ENCODE measurements at regions not wholly inside any gene's neighbourhood (a gene's known extent, or its start where the extent isn't known, plus 50 kb on each side); places are given as distances from the start of the nearest gene placed in this dataset.

DNA sequence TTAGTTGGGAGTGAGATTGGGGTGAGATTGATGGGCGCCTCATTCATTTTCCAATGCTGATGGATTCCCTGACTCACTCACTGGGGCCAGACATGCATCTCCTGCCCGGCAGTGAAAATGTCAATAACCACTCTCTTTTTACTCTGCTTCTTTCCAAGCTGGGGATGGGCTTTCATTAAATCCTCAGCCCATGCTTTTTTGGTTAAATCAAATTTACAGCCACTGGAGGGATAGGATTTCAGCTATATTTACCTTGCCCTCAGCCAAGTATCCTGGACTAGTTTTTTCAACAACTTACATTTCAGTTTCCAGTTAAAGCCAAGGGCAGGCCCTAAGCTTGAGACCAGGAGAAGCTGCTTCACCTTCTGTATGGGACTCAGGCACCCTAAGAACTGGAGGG lies 162.8 kb downstream of the TSN start:
- TF ChIP-seq ZNF324 (tag by site-specific recombination; IDR thresholded peaks at IDR 0.05) (no peak), BCL11B (tag by site-specific recombination; IDR thresholded peaks at IDR 0.05; ENCODE audit: low read depth) (no peak), YY1 (tag by site-specific recombination; IDR thresholded peaks at IDR 0.05) (no peak), ZNF394 (tag by site-specific recombination; IDR thresholded peaks at IDR 0.05; ENCODE audit: borderline replicate concordance) (no peak), ZNF239 (tag by site-specific recombination; IDR thresholded peaks at IDR 0.05) (no peak), SP7 (tag by site-specific recombination; IDR thresholded peaks at IDR 0.05) (no peak), ZNF132 (tag by site-specific recombination; IDR thresholded peaks at IDR 0.05; ENCODE audit: borderline replicate concordance) (no peak), KLF16 (tag by site-specific recombination; IDR thresholded peaks at IDR 0.05) (no peak), BCL11A (tag by site-specific recombination; IDR thresholded peaks at IDR 0.05; ENCODE audit: low read depth) (no peak), ZNF274 (IDR thresholded peaks at IDR 0.05; ENCODE audit: low read length) (no peak), ZNF274 (tag by site-specific recombination; IDR thresholded peaks at IDR 0.05; ENCODE audit: borderline replicate concordance) (no peak)
- TF ChIP-seq, protein P1, sequence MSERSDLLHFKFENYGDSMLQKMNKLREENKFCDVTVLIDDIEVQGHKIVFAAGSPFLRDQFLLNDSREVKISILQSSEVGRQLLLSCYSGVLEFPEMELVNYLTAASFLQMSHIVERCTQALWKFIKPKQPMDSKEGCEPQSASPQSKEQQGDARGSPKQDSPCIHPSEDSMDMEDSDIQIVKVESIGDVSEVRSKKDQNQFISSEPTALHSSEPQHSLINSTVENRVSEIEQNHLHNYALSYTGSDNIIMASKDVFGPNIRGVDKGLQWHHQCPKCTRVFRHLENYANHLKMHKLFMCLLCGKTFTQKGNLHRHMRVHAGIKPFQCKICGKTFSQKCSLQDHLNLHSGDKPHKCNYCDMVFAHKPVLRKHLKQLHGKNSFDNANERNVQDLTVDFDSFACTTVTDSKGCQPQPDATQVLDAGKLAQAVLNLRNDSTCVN (tag by site-specific recombination; optimal IDR thresholded peaks at IDR 0.05) = no peak
- TF ChIP-seq, protein P2, sequence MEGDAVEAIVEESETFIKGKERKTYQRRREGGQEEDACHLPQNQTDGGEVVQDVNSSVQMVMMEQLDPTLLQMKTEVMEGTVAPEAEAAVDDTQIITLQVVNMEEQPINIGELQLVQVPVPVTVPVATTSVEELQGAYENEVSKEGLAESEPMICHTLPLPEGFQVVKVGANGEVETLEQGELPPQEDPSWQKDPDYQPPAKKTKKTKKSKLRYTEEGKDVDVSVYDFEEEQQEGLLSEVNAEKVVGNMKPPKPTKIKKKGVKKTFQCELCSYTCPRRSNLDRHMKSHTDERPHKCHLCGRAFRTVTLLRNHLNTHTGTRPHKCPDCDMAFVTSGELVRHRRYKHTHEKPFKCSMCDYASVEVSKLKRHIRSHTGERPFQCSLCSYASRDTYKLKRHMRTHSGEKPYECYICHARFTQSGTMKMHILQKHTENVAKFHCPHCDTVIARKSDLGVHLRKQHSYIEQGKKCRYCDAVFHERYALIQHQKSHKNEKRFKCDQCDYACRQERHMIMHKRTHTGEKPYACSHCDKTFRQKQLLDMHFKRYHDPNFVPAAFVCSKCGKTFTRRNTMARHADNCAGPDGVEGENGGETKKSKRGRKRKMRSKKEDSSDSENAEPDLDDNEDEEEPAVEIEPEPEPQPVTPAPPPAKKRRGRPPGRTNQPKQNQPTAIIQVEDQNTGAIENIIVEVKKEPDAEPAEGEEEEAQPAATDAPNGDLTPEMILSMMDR (tag by site-specific recombination; IDR thresholded peaks at IDR 0.05) = no peak
